HEK293 (cell line): ENCODE measurements at regions not wholly inside any gene's neighbourhood (a gene's known extent, or its start where the extent isn't known, plus 50 kb on each side); places are given as distances from the start of the nearest gene placed in this dataset.

ENCODE experiments used
- ATF2 ChIP-seq: fragments of 450-650 bp; formaldehyde crosslinking; IDR thresholded peaks from 2 replicates; pipeline ENCODE4 v1.5.1; 2016; ENCODE audit warnings: missing biosample characterization, missing genetic modification characterization, low read depth
- CTCF ChIP-seq: fragments of 450-650 bp; formaldehyde crosslinking; IDR thresholded peaks from 2 replicates; pipeline ENCODE4 v1.5.1; 2016; ENCODE audit warnings: missing biosample characterization, missing genetic modification characterization
- KLF16 ChIP-seq: fragments of 450-650 bp; formaldehyde crosslinking; IDR thresholded peaks from 2 replicates; pipeline ENCODE4 v1.5.1; 2017; ENCODE audit warnings: missing biosample characterization, missing genetic modification characterization
- ZFP37 ChIP-seq: fragments of 450-650 bp; formaldehyde crosslinking; IDR thresholded peaks from 2 replicates; pipeline ENCODE4 v1.5.1; 2016; ENCODE audit warnings: missing biosample characterization, missing genetic modification characterization
- ZIC2 ChIP-seq: fragments of 450-650 bp; formaldehyde crosslinking; IDR thresholded peaks from 2 replicates; pipeline ENCODE4 v1.5.1; 2016; ENCODE audit warnings: missing biosample characterization, missing genetic modification characterization
- ZNF174 ChIP-seq: fragments of 450-650 bp; formaldehyde crosslinking; IDR thresholded peaks from 2 replicates; pipeline ENCODE4 v1.5.0; 2017; ENCODE audit warnings: missing biosample characterization, mild to moderate bottlenecking, missing genetic modification characterization
- ZNF19 ChIP-seq: fragments of 450-650 bp; formaldehyde crosslinking; IDR thresholded peaks from 2 replicates; pipeline ENCODE4; 2016; ENCODE audit warnings: missing biosample characterization, missing genetic modification characterization, low read depth
- ZNF280D ChIP-seq: fragments of 450-650 bp; formaldehyde crosslinking; IDR thresholded peaks from 2 replicates; pipeline ENCODE4 v1.5.1; 2016; ENCODE audit warnings: missing biosample characterization, missing genetic modification characterization
- ZNF335 ChIP-seq: fragments of 450-650 bp; formaldehyde crosslinking; conservative IDR thresholded peaks from 2 replicates; pipeline ENCODE4 v1.5.1; 2016; ENCODE audit warnings: missing biosample characterization, missing genetic modification characterization
- ZNF362 ChIP-seq: fragments of 450-650 bp; formaldehyde crosslinking; IDR thresholded peaks from 2 replicates; pipeline ENCODE4 v1.5.1; 2016; ENCODE audit warnings: missing biosample characterization, missing genetic modification characterization
- ZNF416 ChIP-seq: fragments of 450-650 bp; formaldehyde crosslinking; IDR thresholded peaks from 2 replicates; pipeline ENCODE4 v1.5.1; 2016; ENCODE audit warnings: missing biosample characterization, missing genetic modification characterization

GRCh38 chr5:144594919-144595318 is 424.2 kb downstream of the KCTD16 start:
- no peak for TF ChIP-seq ZIC2 (tag by site-specific recombination)
- no peak for TF ChIP-seq ZNF416 (tag by site-specific recombination)
- TF ChIP-seq ZNF174 (tag by site-specific recombination) = no peak
- no peak for TF ChIP-seq ATF2 (tag by site-specific recombination)
- TF ChIP-seq CTCF (tag by site-specific recombination) = no peak
- no peak for TF ChIP-seq ZNF280D (tag by site-specific recombination)
- TF ChIP-seq ZNF335 (tag by site-specific recombination) = no peak
- no peak for TF ChIP-seq ZNF362
- TF ChIP-seq KLF16 (tag by site-specific recombination) = no peak
- no peak for TF ChIP-seq ZFP37
- no peak for TF ChIP-seq ZNF19
